ENCODE measurements at regions not wholly inside any gene's neighbourhood (a gene's known extent, or its start where the extent isn't known, plus 50 kb on each side); places are given as distances from the start of the nearest gene placed in this dataset.

GRCh38 chr3:187954516-187954872 lies 199.5 kb upstream of the LPP start:
- intact Hi-C loops (cut with micrococcal nuclease) (no loop called here), dilution Hi-C loops (cut with MboI; ENCODE audit: extremely low pct_ligation_motif_present, low sequenced_read_pairs) (no loop called here)
- no peak overlapping the region for H3K4me3 ChIP-seq (replicated peaks in 1 of 3; ENCODE audit: insufficient read depth in 1 of 3, low read depth in 1 of 3, low read length in 3 of 3)
- H2AFZ ChIP-seq (ENCODE audit: low read depth, low read length) = no peak overlapping the region
- H3K9ac ChIP-seq (replicated peaks; ENCODE audit: extremely low read depth, insufficient read depth, low read length) = no peak overlapping the region
- no peaks in the 10 kb centered on the region for H3K36me3 ChIP-seq (ENCODE audit: control insufficient read depth in 2 of 2, extremely low read depth in 1 of 2, insufficient read depth in 2 of 2, low read length in 2 of 2)
- ChIA-PET POLR2A (no interaction called here), CTCF (no interaction called here)
- peaks cover 0 to 7% of the 10 kb centered on the region in 2 experiments for H3K27me3 ChIP-seq (ENCODE audit: control insufficient read depth in 2 of 2, insufficient read depth in 2 of 2, low read length in 2 of 2)
- no peaks in the 10 kb centered on the region for H3K79me2 ChIP-seq (ENCODE audit: control insufficient read depth, insufficient read depth, low read length)
- H3K4me1 ChIP-seq (ENCODE audit: control insufficient read depth, extremely low read depth, insufficient read depth, low read length) = no peaks in the 10 kb centered on the region
- FAIRE-seq (no peak), DNase-seq (ENCODE audit: low read depth, low spot score) (no peak)
- BruUV-seq (replicated peaks) = no TSS peak
- H4K20me1 ChIP-seq (replicated peaks; ENCODE audit: control insufficient read depth, extremely low read depth, insufficient read depth, low read length) = no peaks in the 10 kb centered on the region
- H3K4me2 ChIP-seq (ENCODE audit: insufficient read depth, low read length) = no peak overlapping the region
- no peaks in the 10 kb centered on the region for H3K9me3 ChIP-seq (replicated peaks; ENCODE audit: control insufficient read depth, insufficient read depth, low read length)
- no peak overlapping the region for H3K27ac ChIP-seq (ENCODE audit: insufficient read depth, low read depth, low read length)
- TF ChIP-seq EZH2 (IDR thresholded peaks at IDR 0.05; ENCODE audit: borderline replicate concordance, low read depth, low read length, severe bottlenecking) (no peak), POLR2AphosphoS5 (IDR thresholded peaks at IDR 0.05; ENCODE audit: insufficient read depth, low read depth, low read length) (no peak), CTCF (IDR thresholded peaks at IDR 0.05; ENCODE audit: extremely low read depth in 1 of 2, insufficient read depth in 1 of 2, low read depth in 1 of 2, low read length in 2 of 2) (no peak), MAX (IDR thresholded peaks at IDR 0.05; ENCODE audit: insufficient read depth, insufficient read length) (no peak), JUN (IDR thresholded peaks at IDR 0.05; ENCODE audit: borderline replicate concordance, insufficient read depth, insufficient read length, low read depth) (no peak), POLR2A (IDR thresholded peaks at IDR 0.05; ENCODE audit: low read depth, low read length) (no peak), MYC (IDR thresholded peaks at IDR 0.05; ENCODE audit: low read depth, low read length) (no peak), FOS (IDR thresholded peaks at IDR 0.05; ENCODE audit: borderline replicate concordance, insufficient read depth, low read length) (no peak)
- no peaks in the 10 kb centered on the region for H3K9me1 ChIP-seq (replicated peaks; ENCODE audit: control insufficient read depth, extremely low read depth, insufficient read depth, low read length)
